PC-9 (cell line): ENCODE measurements at regions not wholly inside any gene's neighbourhood (a gene's known extent, or its start where the extent isn't known, plus 50 kb on each side); places are given as distances from the start of the nearest gene placed in this dataset.

Source experiments
- BruUV-seq: library from RNA; stranded (reverse); fragments of 400-500 nt; replicated peaks from 2 replicates; lab custom pipeline; 2021; lab: Mats Ljungman, UMichigan
- CTCF ChIA-PET: fragments of 300-600 bp; sonication (Branson Sonifier 250); formaldehyde crosslinking; loops from one replicate; lab custom pipeline; 2022; ENCODE audit warnings: antibody characterized with exemption; lab: Charles Lee
- POLR2A ChIA-PET: fragments of 300-600 bp; sonication (Branson Sonifier 250); formaldehyde crosslinking; loops from one replicate; lab custom pipeline; 2022; ENCODE audit warnings: antibody characterized with exemption; ENCODE audit not compliant: unreplicated experiment; lab: Charles Lee
- DNase-seq, 2 experiments: peaks; one replicate each; pipeline versions ENCODE4 v3.0.0 to v3.0.0-alpha.2; 2015 to 2022; ENCODE audit warnings: mixed read lengths in 1 of 2
- H2AFZ ChIP-seq: fragments of 200-600 bp; sonication (generic); 2 replicates; pipeline ENCODE4 v1.8.1; 2017; ENCODE audit warnings: antibody characterized with exemption
- H3F3A ChIP-seq: fragments of 200-600 bp; sonication (generic); 2 replicates; pipeline ENCODE4 v1.8.1; 2017; ENCODE audit warnings: antibody characterized with exemption, mild to moderate bottlenecking, low read depth; ENCODE audit not compliant: insufficient read depth
- H3K27ac ChIP-seq: fragments of 200-600 bp; sonication (generic); 2 replicates; pipeline ENCODE4 v1.6.1; 2016; ENCODE audit warnings: mixed run types
- H3K27me3 ChIP-seq: fragments of 200-600 bp; sonication (generic); 2 replicates; pipeline ENCODE4 v1.6.1; 2016; ENCODE audit warnings: low read depth, mixed run types; ENCODE audit not compliant: insufficient read depth
- H3K36me3 ChIP-seq: fragments of 200-600 bp; sonication (generic); 2 replicates; pipeline ENCODE4 v1.6.1; 2016; ENCODE audit warnings: low read depth, mixed run types
- H3K4me1 ChIP-seq: fragments of 200-600 bp; sonication (generic); replicated peaks from 2 replicates; pipeline ENCODE4 v1.6.1; 2016; ENCODE audit warnings: mixed run types; ENCODE audit not compliant: insufficient read depth
- H3K4me2 ChIP-seq: fragments of 200-600 bp; sonication (generic); 2 replicates; pipeline ENCODE4 v1.6.1; 2017; ENCODE audit warnings: mixed run types
- H3K4me3 ChIP-seq: fragments of 200-600 bp; sonication (generic); 2 replicates; pipeline ENCODE4 v1.6.1; 2016; ENCODE audit warnings: mixed run types
- H3K79me2 ChIP-seq: fragments of 200-600 bp; sonication (generic); 2 replicates; pipeline ENCODE4 v1.6.1; 2017; ENCODE audit warnings: low read depth, mixed run types
- H3K9me2 ChIP-seq: fragments of 200-600 bp; sonication (generic); 2 replicates; pipeline ENCODE4 v1.8.1; 2017; ENCODE audit warnings: mild to moderate bottlenecking; ENCODE audit not compliant: insufficient read depth
- H3K9me3 ChIP-seq: fragments of 200-600 bp; sonication (generic); 2 replicates; pipeline ENCODE4 v1.8.1; 2016; ENCODE audit warnings: low read depth; ENCODE audit not compliant: insufficient read depth
- H4K20me1 ChIP-seq: fragments of 200-600 bp; sonication (generic); 2 replicates; pipeline ENCODE4 v1.8.1; 2017; ENCODE audit not compliant: insufficient read depth
- EZH2 ChIP-seq: fragments of 200-600 bp; sonication (generic); IDR thresholded peaks from 2 replicates; pipeline ENCODE4 v1.8.0; 2017; ENCODE audit warnings: antibody characterized with exemption, low read depth
- intact Hi-C: fragments of 100-400 bp; cut with micrococcal nuclease; formaldehyde crosslinking; loops from one replicate; pipeline ENCODE4 v1.10.0; 2022; ENCODE audit not compliant: unreplicated experiment
- TF ChIP-seq, protein P1 (sequence below): fragments of 200-600 bp; sonication (generic); conservative IDR thresholded peaks from 2 replicates; pipeline ENCODE4 v1.6.1; 2017; ENCODE audit warnings: mixed run types, antibody characterized with exemption, mild to moderate bottlenecking, moderate library complexity

DNA sequence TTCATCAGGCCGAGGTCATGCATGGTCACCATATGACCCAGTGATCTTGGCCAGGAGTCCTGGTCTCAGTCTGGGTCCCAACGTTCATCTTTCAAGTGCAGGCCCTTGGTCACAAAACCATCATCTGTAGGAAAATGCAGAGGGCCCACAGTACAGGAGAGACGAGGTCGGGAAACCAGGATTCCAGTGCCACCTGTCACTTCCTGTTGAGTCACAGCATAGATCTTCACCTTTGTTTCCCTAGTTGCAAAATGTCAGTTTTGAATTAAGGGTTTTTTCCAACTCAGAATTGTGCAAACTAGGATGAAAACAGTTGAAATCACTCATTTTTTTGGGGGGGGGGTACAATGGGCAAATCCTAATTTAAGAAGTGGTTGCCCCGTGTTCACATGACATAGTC, 162.2 kb downstream of the INSIG2 start:
- Histone ChIP-seq H4K20me1 (no peaks in the 10 kb centered on the region), H3K27ac (peak overlapping the region; percentile 23; the same call in 1 of the 2 replicates), H3K9me2 (no peaks in the 10 kb centered on the region), H3K4me3 (no peak overlapping the region), H3K36me3 (no peaks in the 10 kb centered on the region), H3K4me2 (peak overlapping the region; percentile 31; the same call in 1 of the 2 replicates), H3K9me3 (0 out of 2 replicates have a peak, but pooled peaks cover 4% of the 10 kb centered on the region), H3K4me1 (peaks cover 24% of the 10 kb centered on the region), H3K27me3 (no peaks in the 10 kb centered on the region), H3F3A (peaks cover 11% of the 10 kb centered on the region; the same call in 1 of the 2 replicates), H3K79me2 (no peaks in the 10 kb centered on the region), H2AFZ (no peak overlapping the region)
- ChIA-PET CTCF (interaction anchor here (0.7 kb wide), 1 partner anchor 29 kb away, joined by 6 read pairs; no protein-coding TSS in a partner anchor), POLR2A (interaction anchor here (0.7 kb wide), 1 partner anchor 8 kb away, joined by 3 read pairs; no protein-coding TSS in a partner anchor)
- peak; percentile 30 to 48 for DNase-seq
- no TSS peak for BruUV-seq
- intact Hi-C loops, result no loop called here
- no peak for TF ChIP-seq EZH2

GRCh38 chr2:118250001-118250400, 161.7 kb downstream of the INSIG2 start:
- no TSS peak for BruUV-seq
- 0 out of 2 replicates have a peak overlapping the region, but pooled peaks have one; percentile 31 for H3K4me2 ChIP-seq
- TF ChIP-seq, protein P1, sequence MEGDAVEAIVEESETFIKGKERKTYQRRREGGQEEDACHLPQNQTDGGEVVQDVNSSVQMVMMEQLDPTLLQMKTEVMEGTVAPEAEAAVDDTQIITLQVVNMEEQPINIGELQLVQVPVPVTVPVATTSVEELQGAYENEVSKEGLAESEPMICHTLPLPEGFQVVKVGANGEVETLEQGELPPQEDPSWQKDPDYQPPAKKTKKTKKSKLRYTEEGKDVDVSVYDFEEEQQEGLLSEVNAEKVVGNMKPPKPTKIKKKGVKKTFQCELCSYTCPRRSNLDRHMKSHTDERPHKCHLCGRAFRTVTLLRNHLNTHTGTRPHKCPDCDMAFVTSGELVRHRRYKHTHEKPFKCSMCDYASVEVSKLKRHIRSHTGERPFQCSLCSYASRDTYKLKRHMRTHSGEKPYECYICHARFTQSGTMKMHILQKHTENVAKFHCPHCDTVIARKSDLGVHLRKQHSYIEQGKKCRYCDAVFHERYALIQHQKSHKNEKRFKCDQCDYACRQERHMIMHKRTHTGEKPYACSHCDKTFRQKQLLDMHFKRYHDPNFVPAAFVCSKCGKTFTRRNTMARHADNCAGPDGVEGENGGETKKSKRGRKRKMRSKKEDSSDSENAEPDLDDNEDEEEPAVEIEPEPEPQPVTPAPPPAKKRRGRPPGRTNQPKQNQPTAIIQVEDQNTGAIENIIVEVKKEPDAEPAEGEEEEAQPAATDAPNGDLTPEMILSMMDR, result no peak
- no peak for TF ChIP-seq EZH2
- H2AFZ ChIP-seq, result no peak overlapping the region
- ChIA-PET POLR2A (interaction anchor here (0.7 kb wide), 1 partner anchor 8 kb away, joined by 3 read pairs; no protein-coding TSS in a partner anchor), CTCF (no interaction called here)
- peaks cover 24% of the 10 kb centered on the region for H3K4me1 ChIP-seq
- H3F3A ChIP-seq, result peaks cover 11% of the 10 kb centered on the region; the same call in 1 of the 2 replicates
- H3K9me3 ChIP-seq, result 0 out of 2 replicates have a peak, but pooled peaks cover 4% of the 10 kb centered on the region
- peak overlapping the region; percentile 23; the same call in 1 of the 2 replicates for H3K27ac ChIP-seq
- intact Hi-C loops, result no loop called here
- no peak for DNase-seq
- H3K79me2 ChIP-seq, result no peaks in the 10 kb centered on the region
- H3K9me2 ChIP-seq, result no peaks in the 10 kb centered on the region
- no peak overlapping the region for H3K4me3 ChIP-seq
- no peaks in the 10 kb centered on the region for H3K27me3 ChIP-seq
- no peaks in the 10 kb centered on the region for H4K20me1 ChIP-seq
- no peaks in the 10 kb centered on the region for H3K36me3 ChIP-seq

- DNase-seq, result no peak
- no peak overlapping the region for H2AFZ ChIP-seq
- no peaks in the 10 kb centered on the region for H4K20me1 ChIP-seq
- H3K4me2 ChIP-seq, result no peak overlapping the region
- CTCF ChIA-PET, result no interaction called here
- no peak overlapping the region for H3K4me3 ChIP-seq
- H3K36me3 ChIP-seq, result no peaks in the 10 kb centered on the region
- BruUV-seq, result no TSS peak
- H3F3A ChIP-seq, result peaks cover 11% of the 10 kb centered on the region; the same call in 1 of the 2 replicates
- 0 out of 2 replicates have a peak, but pooled peaks cover 4% of the 10 kb centered on the region for H3K9me3 ChIP-seq
- H3K27me3 ChIP-seq, result no peaks in the 10 kb centered on the region
- TF ChIP-seq EZH2, result no peak
- TF ChIP-seq, protein P1, result no peak
- H3K9me2 ChIP-seq, result no peaks in the 10 kb centered on the region
- H3K4me1 ChIP-seq, result peaks cover 24% of the 10 kb centered on the region
- intact Hi-C loops, result no loop called here
- H3K27ac ChIP-seq, result 0 out of 2 replicates have a peak overlapping the region, but pooled peaks have one; percentile 23
- POLR2A ChIA-PET, result no interaction called here
- no peaks in the 10 kb centered on the region for H3K79me2 ChIP-seq
Measured at GRCh38 chr2:118249531-118249930, 161.3 kb downstream of the INSIG2 start.
